HG03175 (cell line): ENCODE measurements at regions not wholly inside any gene's neighbourhood (a gene's known extent, or its start where the extent isn't known, plus 50 kb on each side); places are given as distances from the start of the nearest gene placed in this dataset.

Experiments used
- ATAC-seq: cut with Tn5 transposase; IDR thresholded peaks from one replicate; pipeline ENCODE4 v1.9.1; 2021; ENCODE audit warnings: mild to moderate bottlenecking, moderate library complexity; ENCODE audit not compliant: unreplicated experiment

DNA sequence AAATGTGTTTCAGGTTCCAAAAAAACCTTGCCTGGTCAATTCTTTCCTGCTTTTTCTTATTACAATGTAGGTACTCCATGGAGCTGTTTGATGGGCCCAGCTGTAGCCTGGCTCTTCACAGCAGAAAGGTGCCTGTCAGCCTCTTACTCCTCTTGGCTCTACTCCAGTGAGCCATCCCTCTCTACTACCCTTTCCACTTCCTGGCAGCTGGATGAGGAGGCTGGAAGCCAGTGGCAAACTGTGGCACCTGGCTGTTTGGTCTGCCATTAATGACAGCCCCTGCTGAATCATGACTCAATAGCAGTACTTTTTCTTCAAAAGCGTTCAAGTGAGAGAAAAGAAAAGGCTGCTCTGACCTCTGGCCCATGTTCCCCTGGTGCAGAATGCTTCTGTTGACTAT, 618.1 kb downstream of the PYDC2 start:
- ATAC-seq, result no peak

- ATAC-seq, result no peak
Observed at GRCh38 chr3:192080336-192080735, 619.4 kb downstream of the PYDC2 start.

GRCh38 chr3:192082730-192083660, 622.0 kb downstream of the PYDC2 start:
- ATAC-seq, result peak; percentile 96
